HG03521 (cell line): ENCODE measurements at regions not wholly inside any gene's neighbourhood (a gene's known extent, or its start where the extent isn't known, plus 50 kb on each side); places are given as distances from the start of the nearest gene placed in this dataset.

Experiments
- ATAC-seq: cut with Tn5 transposase; IDR thresholded peaks from one replicate; pipeline ENCODE4 v1.9.1; 2021; ENCODE audit warnings: mild to moderate bottlenecking, moderate library complexity; ENCODE audit not compliant: unreplicated experiment

- ATAC-seq = no peak
Measured at GRCh38 chr2:19810148-19810547, 91.6 kb downstream of the TTC32 start.

- no peak for ATAC-seq
Measured at GRCh38 chr2:19809206-19809605, 92.6 kb downstream of the TTC32 start.

GRCh38 chr2:19807866-19808265 lies 93.9 kb downstream of the TTC32 start:
- no peak for ATAC-seq

GRCh38 chr2:19807346-19807745 lies 94.4 kb downstream of the TTC32 start:
- ATAC-seq = no peak

- no peak for ATAC-seq
Measured at GRCh38 chr2:19806591-19806990, 95.2 kb downstream of the TTC32 start.

- ATAC-seq = no peak
Measured at GRCh38 chr2:19806131-19806530, 95.7 kb downstream of the TTC32 start.

GRCh38 chr2:19805266-19805665 lies 96.5 kb downstream of the TTC32 start:
- no peak for ATAC-seq

- no peak for ATAC-seq
Measured at GRCh38 chr2:19804639-19805260, 97.0 kb downstream of the TTC32 start.

- no peak for ATAC-seq
Measured at GRCh38 chr2:19802086-19802841, 99.5 kb downstream of the TTC32 start.

- no peak for ATAC-seq
Measured at GRCh38 chr2:19801367-19802080, 100.3 kb downstream of the TTC32 start.

- ATAC-seq = no peak
Measured at GRCh38 chr2:19800796-19801195, 101.0 kb downstream of the TTC32 start.

- no peak for ATAC-seq
Measured at GRCh38 chr2:19799881-19800780, 101.7 kb downstream of the TTC32 start.

- ATAC-seq = no peak
Measured at GRCh38 chr2:19797871-19798270, 103.9 kb downstream of the TTC32 start.

GRCh38 chr2:19797243-19797810 lies 104.5 kb downstream of the TTC32 start:
- no peak for ATAC-seq

- ATAC-seq = no peak
Measured at GRCh38 chr2:19796035-19796695, 105.6 kb downstream of the TTC32 start.

GRCh38 chr2:19793132-19793750 lies 108.5 kb downstream of the TTC32 start:
- ATAC-seq = no peak

- ATAC-seq = no peak
Measured at GRCh38 chr2:19790291-19790690, 111.5 kb downstream of the TTC32 start.

GRCh38 chr2:19787134-19787533 lies 114.6 kb downstream of the TTC32 start:
- ATAC-seq = no peak

- ATAC-seq = no peak
Measured at GRCh38 chr2:19786408-19787058, 115.2 kb downstream of the TTC32 start.
